CD4-positive, alpha-beta memory T cell (primary cell): ENCODE measurements at regions not wholly inside any gene's neighbourhood (a gene's known extent, or its start where the extent isn't known, plus 50 kb on each side); places are given as distances from the start of the nearest gene placed in this dataset.

Source experiments
- CTCF ChIA-PET: fragments of 350-600 bp; sonication (Branson Sonifier 250); formaldehyde crosslinking; loops from one replicate; lab custom pipeline; 2021; ENCODE audit warnings: inconsistent platforms; ENCODE audit not compliant: partially characterized antibody; lab: Charles Lee
- POLR2A ChIA-PET: fragments of 350-600 bp; sonication (Branson Sonifier 250); formaldehyde crosslinking; loops from one replicate; lab custom pipeline; 2021; ENCODE audit not compliant: partially characterized antibody; lab: Charles Lee
- DNase-seq, 5 donors: peaks; one replicate each; pipeline versions ENCODE4 v3.0.0 to v3.0.0-alpha.2; 2020 to 2022; ENCODE audit warnings: mixed read lengths in 1 of 5
- H3K27ac ChIP-seq: one replicate; pipeline ENCODE4 v1.7.0; 2013; ENCODE audit warnings: low read depth, low read length
- H3K27me3 ChIP-seq: 2 replicates; pipeline ENCODE4 v1.7.0; 2013; ENCODE audit warnings: mild to moderate bottlenecking, low read length, moderate library complexity; ENCODE audit not compliant: insufficient read depth
- H3K36me3 ChIP-seq: 2 replicates; pipeline ENCODE4 v1.7.0; 2013; ENCODE audit warnings: mild to moderate bottlenecking, low read length, moderate library complexity; ENCODE audit not compliant: insufficient read depth
- H3K4me1 ChIP-seq: 2 replicates; pipeline ENCODE4 v1.7.0; 2013; ENCODE audit warnings: mild to moderate bottlenecking, low read length, moderate library complexity; ENCODE audit not compliant: insufficient read depth
- H3K4me3 ChIP-seq, 2 donors: one replicate each; pipeline ENCODE4 v1.7.0; 2013; ENCODE audit warnings: low read length in 2 of 2, mild to moderate bottlenecking in 1 of 2
- H3K9me3 ChIP-seq, 2 donors: one replicate each; pipeline ENCODE4 v1.7.0; 2013; ENCODE audit warnings: low read length in 2 of 2, control low read depth in 1 of 2; ENCODE audit not compliant: control insufficient read depth in 1 of 2
- H3K27ac Mint-ChIP-seq, 7 donors: one replicate each; pipeline ENCODE4 v1.8.0; 2020 to 2021; ENCODE audit warnings: mixed read lengths in 7 of 7, mild to moderate bottlenecking in 6 of 7, inconsistent platforms in 3 of 7, moderate library complexity in 3 of 7
- H3K27me3 Mint-ChIP-seq, 2 donors: one replicate each; pipeline ENCODE4 v1.8.0; 2020 to 2021; ENCODE audit warnings: mixed read lengths in 2 of 2
- H3K36me3 Mint-ChIP-seq, 2 donors: one replicate each; pipeline ENCODE4 v1.8.0; 2020 to 2021; ENCODE audit warnings: mixed read lengths in 2 of 2, inconsistent platforms in 1 of 2, mild to moderate bottlenecking in 1 of 2
- H3K4me1 Mint-ChIP-seq, 4 donors: one replicate each; pipeline ENCODE4 v1.8.0; 2020 to 2021; ENCODE audit warnings: mixed read lengths in 4 of 4, mild to moderate bottlenecking in 1 of 4
- H3K4me3 Mint-ChIP-seq, 8 donors: one replicate each; pipeline ENCODE4 v1.8.0; 2020 to 2021; ENCODE audit warnings: mixed read lengths in 8 of 8, mild to moderate bottlenecking in 7 of 8, moderate library complexity in 6 of 8, inconsistent platforms in 3 of 8
- H3K9me3 Mint-ChIP-seq, 8 donors: one replicate each; pipeline ENCODE4 v1.8.0; 2020 to 2021; ENCODE audit warnings: mixed read lengths in 8 of 8, mild to moderate bottlenecking in 5 of 8, inconsistent platforms in 3 of 8, moderate library complexity in 1 of 8
- intact Hi-C: fragments of 100-400 bp; cut with micrococcal nuclease; formaldehyde crosslinking; loops from one replicate; pipeline ENCODE4 v1.15.1; 2023

- H3K27ac ChIP-seq, result no peak overlapping the region
- H3K4me3 Mint-ChIP-seq, result no peak overlapping the region
- H3K9me3 Mint-ChIP-seq, result peaks cover 0 to 7% (median under 1%) of the 10 kb centered on the region in 8 donors
- ChIA-PET POLR2A (no interaction called here), CTCF (interaction anchor here (1.2 kb wide), 1 partner anchor 10 kb away, joined by 3 read pairs; no protein-coding TSS in a partner anchor)
- H3K4me3 ChIP-seq, result no peak overlapping the region
- DNase-seq, result no peak
- intact Hi-C loops, result no loop called here
- no peaks in the 10 kb centered on the region for H3K9me3 ChIP-seq
- no peaks in the 10 kb centered on the region for H3K4me1 ChIP-seq
- H3K27me3 Mint-ChIP-seq, result peaks cover 3 to 5% of the 10 kb centered on the region in 2 donors
- H3K4me1 Mint-ChIP-seq, result no peaks in the 10 kb centered on the region
- H3K36me3 Mint-ChIP-seq, result no peaks in the 10 kb centered on the region
- H3K27me3 ChIP-seq, result no peaks in the 10 kb centered on the region
- H3K27ac Mint-ChIP-seq, result peak overlapping the region in 1 of 7 donors; percentile 0
- H3K36me3 ChIP-seq, result no peaks in the 10 kb centered on the region
These were observed 180.8 kb upstream of the MGAT5 start for GRCh38 chr2:134073023-134073422.

- ChIA-PET CTCF (no interaction called here), POLR2A (no interaction called here)
- H3K27me3 Mint-ChIP-seq, result peaks cover 2 to 5% of the 10 kb centered on the region in 2 donors
- peaks cover 0 to 5% (median under 1%) of the 10 kb centered on the region in 8 donors for H3K9me3 Mint-ChIP-seq
- no peaks in the 10 kb centered on the region for H3K36me3 ChIP-seq
- H3K9me3 ChIP-seq, result no peaks in the 10 kb centered on the region
- H3K4me1 Mint-ChIP-seq, result no peaks in the 10 kb centered on the region
- no peaks in the 10 kb centered on the region for H3K27me3 ChIP-seq
- H3K4me3 ChIP-seq, result no peak overlapping the region
- H3K27ac ChIP-seq, result no peak overlapping the region
- H3K36me3 Mint-ChIP-seq, result no peaks in the 10 kb centered on the region
- no peak overlapping the region for H3K27ac Mint-ChIP-seq
- intact Hi-C loops, result no loop called here
- no peak for DNase-seq
- no peaks in the 10 kb centered on the region for H3K4me1 ChIP-seq
- H3K4me3 Mint-ChIP-seq, result no peak overlapping the region
These were observed 179.3 kb upstream of the MGAT5 start for GRCh38 chr2:134074619-134075018.

- H3K9me3 ChIP-seq, result no peaks in the 10 kb centered on the region
- no peak overlapping the region for H3K4me3 ChIP-seq
- no peaks in the 10 kb centered on the region for H3K36me3 ChIP-seq
- peaks cover 2 to 5% of the 10 kb centered on the region in 2 donors for H3K27me3 Mint-ChIP-seq
- H3K4me3 Mint-ChIP-seq, result no peak overlapping the region
- H3K9me3 Mint-ChIP-seq, result no peaks in the 10 kb centered on the region
- CTCF ChIA-PET, result no interaction called here
- intact Hi-C loops, result no loop called here
- H3K27ac Mint-ChIP-seq, result no peak overlapping the region
- H3K36me3 Mint-ChIP-seq, result no peaks in the 10 kb centered on the region
- DNase-seq, result no peak
- H3K27me3 ChIP-seq, result no peaks in the 10 kb centered on the region
- H3K4me1 ChIP-seq, result no peaks in the 10 kb centered on the region
- POLR2A ChIA-PET, result no interaction called here
- H3K4me1 Mint-ChIP-seq, result no peaks in the 10 kb centered on the region
- no peak overlapping the region for H3K27ac ChIP-seq
These were observed 178.7 kb upstream of the MGAT5 start for GRCh38 chr2:134075204-134075603.

GRCh38 chr2:134078354-134078753, 175.5 kb upstream of the MGAT5 start:
- H3K9me3 ChIP-seq, result no peaks in the 10 kb centered on the region
- peak overlapping the region in 1 of 7 donors; percentile 2 for H3K27ac Mint-ChIP-seq
- intact Hi-C loops, result no loop called here
- no peaks in the 10 kb centered on the region for H3K4me1 ChIP-seq
- H3K4me3 Mint-ChIP-seq, result no peak overlapping the region
- POLR2A ChIA-PET, result no interaction called here
- peaks cover 0 to 4% (median 0%) of the 10 kb centered on the region in 8 donors for H3K9me3 Mint-ChIP-seq
- H3K36me3 Mint-ChIP-seq, result no peaks in the 10 kb centered on the region
- H3K27me3 Mint-ChIP-seq, result peaks cover 2 to 8% of the 10 kb centered on the region in 2 donors
- no peaks in the 10 kb centered on the region for H3K27me3 ChIP-seq
- DNase-seq, result no peak
- no peaks in the 10 kb centered on the region for H3K4me1 Mint-ChIP-seq
- CTCF ChIA-PET, result no interaction called here
- no peak overlapping the region for H3K4me3 ChIP-seq
- no peak overlapping the region for H3K27ac ChIP-seq
- H3K36me3 ChIP-seq, result no peaks in the 10 kb centered on the region

GRCh38 chr2:134079373-134079772, 174.5 kb upstream of the MGAT5 start:
- Histone ChIP-seq H3K4me1 (no peaks in the 10 kb centered on the region), H3K27ac (no peak overlapping the region), H3K9me3 (no peaks in the 10 kb centered on the region), H3K4me3 (no peak overlapping the region), H3K27me3 (no peaks in the 10 kb centered on the region), H3K36me3 (no peaks in the 10 kb centered on the region)
- POLR2A ChIA-PET, result no interaction called here
- Mint-ChIP-seq H3K4me1 (no peaks in the 10 kb centered on the region), H3K27ac (no peak overlapping the region), H3K9me3 (peaks cover 0 to 4% (median 0%) of the 10 kb centered on the region in 8 donors), H3K36me3 (no peaks in the 10 kb centered on the region), H3K4me3 (no peak overlapping the region), H3K27me3 (peaks cover 2 to 8% of the 10 kb centered on the region in 2 donors)
- DNase-seq, result no peak
- CTCF ChIA-PET, result interaction anchor here (1.4 kb wide), 1 partner anchor 372 kb away, joined by 3 read pairs; no protein-coding TSS in a partner anchor
- intact Hi-C loops, result no loop called here

GRCh38 chr2:134080386-134081089, 173.3 kb upstream of the MGAT5 start:
- Mint-ChIP-seq H3K4me3 (no peak overlapping the region), H3K27ac (no peak overlapping the region), H3K4me1 (no peaks in the 10 kb centered on the region), H3K27me3 (peaks cover 2 to 5% of the 10 kb centered on the region in 2 donors), H3K36me3 (no peaks in the 10 kb centered on the region), H3K9me3 (peaks cover 0 to 4% (median 0%) of the 10 kb centered on the region in 8 donors)
- POLR2A ChIA-PET, result no interaction called here
- CTCF ChIA-PET, result interaction anchor here (1.4 kb wide), 1 partner anchor 371 kb away, joined by 3 read pairs; no protein-coding TSS in a partner anchor
- Histone ChIP-seq H3K9me3 (no peaks in the 10 kb centered on the region), H3K27ac (no peak overlapping the region), H3K4me3 (no peak overlapping the region), H3K27me3 (no peaks in the 10 kb centered on the region), H3K36me3 (no peaks in the 10 kb centered on the region), H3K4me1 (no peaks in the 10 kb centered on the region)
- intact Hi-C loops, result loop anchor here (10.0 kb wide), 1 partner anchor 196 kb away; no protein-coding TSS in a partner anchor
- DNase-seq, result no peak

- H3K36me3 ChIP-seq, result no peaks in the 10 kb centered on the region
- H3K27me3 ChIP-seq, result no peaks in the 10 kb centered on the region
- no peak overlapping the region for H3K4me3 ChIP-seq
- H3K9me3 ChIP-seq, result no peaks in the 10 kb centered on the region
- H3K36me3 Mint-ChIP-seq, result no peaks in the 10 kb centered on the region
- intact Hi-C loops, result loop anchor here (10.0 kb wide), 1 partner anchor 197 kb away; no protein-coding TSS in a partner anchor
- H3K4me1 Mint-ChIP-seq, result no peaks in the 10 kb centered on the region
- peaks cover 0 to 4% (median 0%) of the 10 kb centered on the region in 8 donors for H3K9me3 Mint-ChIP-seq
- H3K27me3 Mint-ChIP-seq, result peaks cover 2 to 5% of the 10 kb centered on the region in 2 donors
- H3K4me1 ChIP-seq, result no peaks in the 10 kb centered on the region
- ChIA-PET CTCF (no interaction called here), POLR2A (no interaction called here)
- H3K27ac ChIP-seq, result no peak overlapping the region
- no peak overlapping the region for H3K27ac Mint-ChIP-seq
- no peak for DNase-seq
- H3K4me3 Mint-ChIP-seq, result no peak overlapping the region
These were observed 172.5 kb upstream of the MGAT5 start for GRCh38 chr2:134081238-134081938.
